ENCODE measurements at regions not wholly inside any gene's neighbourhood (a gene's known extent, or its start where the extent isn't known, plus 50 kb on each side); places are given as distances from the start of the nearest gene placed in this dataset.
"Not testable (repeated sequence)": the region's sequence is repeated elsewhere in the genome, so short reads cannot be mapped to it uniquely, and the experiment has no call there.

DNA sequence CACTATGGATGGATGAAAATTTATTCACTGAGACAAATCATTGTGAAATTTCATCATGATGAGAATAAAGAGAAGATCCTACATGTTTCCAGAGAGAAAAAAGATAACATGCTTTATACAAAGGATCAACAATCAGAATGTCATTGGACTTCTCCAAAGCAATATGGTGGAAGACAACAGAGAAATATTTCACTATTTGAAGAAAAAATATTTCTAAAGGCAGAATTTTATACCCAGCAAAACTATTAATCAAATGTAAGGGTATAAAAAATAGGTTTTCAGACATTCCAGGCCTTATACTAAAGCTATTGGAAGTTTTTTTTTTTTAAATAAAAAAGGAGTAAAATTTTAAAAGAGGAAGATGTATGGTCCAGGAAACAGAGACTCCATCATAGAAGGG is 100.6 kb upstream of the OLIG2 start:
- no peaks in the 10 kb centered on the region for H3K4me1 Mint-ChIP-seq (ENCODE audit: low read depth, unreplicated experiment)
- peaks cover 2% of the 10 kb centered on the region for H3K27me3 Mint-ChIP-seq (ENCODE audit: low read depth, unreplicated experiment)
- H3K4me3 Mint-ChIP-seq (ENCODE audit: unreplicated experiment): no peak overlapping the region
- no peak overlapping the region for H3K27ac Mint-ChIP-seq (ENCODE audit: unreplicated experiment)
- H3K9ac ChIP-seq (ENCODE audit: low read length): no peak overlapping the region
- peaks cover 2% of the 10 kb centered on the region for H3K9me3 ChIP-seq (ENCODE audit: insufficient read depth, low read depth, low read length)
- no peak for DNase-seq (ENCODE audit: low read depth)
- no peak for FAIRE-seq
- H3K27me3 ChIP-seq (ENCODE audit: insufficient read depth, low read length): no peaks in the 10 kb centered on the region
- no peak overlapping the region for H3K27ac ChIP-seq (ENCODE audit: low read depth, low read length)
- no peak overlapping the region for H2AFZ ChIP-seq (ENCODE audit: low read depth, low read length)
- no peaks in the 10 kb centered on the region for H3K4me1 ChIP-seq (ENCODE audit: insufficient read depth, low read length)
- H4K20me1 ChIP-seq (ENCODE audit: insufficient read depth, low read length): no peaks in the 10 kb centered on the region
- no peaks in the 10 kb centered on the region for H3K36me3 ChIP-seq (ENCODE audit: insufficient read depth, low read length)
- H3K36me3 Mint-ChIP-seq (ENCODE audit: low read depth, unreplicated experiment): no peaks in the 10 kb centered on the region
- no peak for TF ChIP-seq EZH2 (IDR thresholded peaks at IDR 0.05; ENCODE audit: insufficient read depth, low read length)
- TF ChIP-seq, protein P1, sequence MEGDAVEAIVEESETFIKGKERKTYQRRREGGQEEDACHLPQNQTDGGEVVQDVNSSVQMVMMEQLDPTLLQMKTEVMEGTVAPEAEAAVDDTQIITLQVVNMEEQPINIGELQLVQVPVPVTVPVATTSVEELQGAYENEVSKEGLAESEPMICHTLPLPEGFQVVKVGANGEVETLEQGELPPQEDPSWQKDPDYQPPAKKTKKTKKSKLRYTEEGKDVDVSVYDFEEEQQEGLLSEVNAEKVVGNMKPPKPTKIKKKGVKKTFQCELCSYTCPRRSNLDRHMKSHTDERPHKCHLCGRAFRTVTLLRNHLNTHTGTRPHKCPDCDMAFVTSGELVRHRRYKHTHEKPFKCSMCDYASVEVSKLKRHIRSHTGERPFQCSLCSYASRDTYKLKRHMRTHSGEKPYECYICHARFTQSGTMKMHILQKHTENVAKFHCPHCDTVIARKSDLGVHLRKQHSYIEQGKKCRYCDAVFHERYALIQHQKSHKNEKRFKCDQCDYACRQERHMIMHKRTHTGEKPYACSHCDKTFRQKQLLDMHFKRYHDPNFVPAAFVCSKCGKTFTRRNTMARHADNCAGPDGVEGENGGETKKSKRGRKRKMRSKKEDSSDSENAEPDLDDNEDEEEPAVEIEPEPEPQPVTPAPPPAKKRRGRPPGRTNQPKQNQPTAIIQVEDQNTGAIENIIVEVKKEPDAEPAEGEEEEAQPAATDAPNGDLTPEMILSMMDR (IDR thresholded peaks at IDR 0.05; ENCODE audit: insufficient read depth, low read depth, low read length): no peak
- no peak overlapping the region for H3K4me2 ChIP-seq (ENCODE audit: low read length)
- H3K4me3 ChIP-seq (ENCODE audit: insufficient read depth, low read depth, low read length): no peak overlapping the region
- peaks cover 16% of the 10 kb centered on the region for H3K9me3 Mint-ChIP-seq (ENCODE audit: unreplicated experiment)
- H3K79me2 ChIP-seq (ENCODE audit: insufficient read depth, low read length): no peaks in the 10 kb centered on the region

- H3K27me3 ChIP-seq (ENCODE audit: insufficient read depth, low read length): no peaks in the 10 kb centered on the region
- TF ChIP-seq, protein P1 (IDR thresholded peaks at IDR 0.05; ENCODE audit: insufficient read depth, low read depth, low read length): no peak
- TF ChIP-seq EZH2 (IDR thresholded peaks at IDR 0.05; ENCODE audit: insufficient read depth, low read length): no peak
- Mint-ChIP-seq H3K27me3 (ENCODE audit: low read depth, unreplicated experiment) (peaks cover 3% of the 10 kb centered on the region), H3K36me3 (ENCODE audit: low read depth, unreplicated experiment) (no peaks in the 10 kb centered on the region), H3K4me3 (ENCODE audit: unreplicated experiment) (no peak overlapping the region), H3K27ac (ENCODE audit: unreplicated experiment) (no peak overlapping the region), H3K4me1 (ENCODE audit: low read depth, unreplicated experiment) (no peaks in the 10 kb centered on the region), H3K9me3 (ENCODE audit: unreplicated experiment) (peaks cover 15% of the 10 kb centered on the region)
- no peak overlapping the region for H3K4me2 ChIP-seq (ENCODE audit: low read length)
- H4K20me1 ChIP-seq (ENCODE audit: insufficient read depth, low read length): no peaks in the 10 kb centered on the region
- H3K9me3 ChIP-seq (ENCODE audit: insufficient read depth, low read depth, low read length): no peaks in the 10 kb centered on the region
- no peaks in the 10 kb centered on the region for H3K79me2 ChIP-seq (ENCODE audit: insufficient read depth, low read length)
- no peak overlapping the region for H3K27ac ChIP-seq (ENCODE audit: low read depth, low read length)
- H3K4me1 ChIP-seq (ENCODE audit: insufficient read depth, low read length): no peaks in the 10 kb centered on the region
- FAIRE-seq (no peak), DNase-seq (ENCODE audit: low read depth) (no peak)
- H2AFZ ChIP-seq (ENCODE audit: low read depth, low read length): no peak overlapping the region
- H3K9ac ChIP-seq (ENCODE audit: low read length): no peak overlapping the region
- no peak overlapping the region for H3K4me3 ChIP-seq (ENCODE audit: insufficient read depth, low read depth, low read length)
- no peaks in the 10 kb centered on the region for H3K36me3 ChIP-seq (ENCODE audit: insufficient read depth, low read length)
These were observed 96.1 kb upstream of the OLIG2 start for GRCh38 chr21:32929633-32930038.

- H2AFZ ChIP-seq (ENCODE audit: low read depth, low read length): no peak overlapping the region
- no peaks in the 10 kb centered on the region for H3K9me3 ChIP-seq (ENCODE audit: insufficient read depth, low read depth, low read length)
- no peaks in the 10 kb centered on the region for H3K79me2 ChIP-seq (ENCODE audit: insufficient read depth, low read length)
- H3K9me3 Mint-ChIP-seq (ENCODE audit: unreplicated experiment): peaks cover 8% of the 10 kb centered on the region
- no peak overlapping the region for H3K4me3 ChIP-seq (ENCODE audit: insufficient read depth, low read depth, low read length)
- no peak overlapping the region for H3K27ac Mint-ChIP-seq (ENCODE audit: unreplicated experiment)
- H3K27ac ChIP-seq (ENCODE audit: low read depth, low read length): no peak overlapping the region
- H3K36me3 Mint-ChIP-seq (ENCODE audit: low read depth, unreplicated experiment): no peaks in the 10 kb centered on the region
- FAIRE-seq (no peak), DNase-seq (ENCODE audit: low read depth) (no peak)
- H3K36me3 ChIP-seq (ENCODE audit: insufficient read depth, low read length): no peaks in the 10 kb centered on the region
- no peaks in the 10 kb centered on the region for H3K4me1 Mint-ChIP-seq (ENCODE audit: low read depth, unreplicated experiment)
- TF ChIP-seq EZH2 (IDR thresholded peaks at IDR 0.05; ENCODE audit: insufficient read depth, low read length): no peak
- TF ChIP-seq, protein P1 (IDR thresholded peaks at IDR 0.05; ENCODE audit: insufficient read depth, low read depth, low read length): no peak
- H3K4me3 Mint-ChIP-seq (ENCODE audit: unreplicated experiment): no peak overlapping the region
- H3K4me1 ChIP-seq (ENCODE audit: insufficient read depth, low read length): no peaks in the 10 kb centered on the region
- no peaks in the 10 kb centered on the region for H4K20me1 ChIP-seq (ENCODE audit: insufficient read depth, low read length)
- H3K9ac ChIP-seq (ENCODE audit: low read length): no peak overlapping the region
- H3K27me3 ChIP-seq (ENCODE audit: insufficient read depth, low read length): no peaks in the 10 kb centered on the region
- H3K27me3 Mint-ChIP-seq (ENCODE audit: low read depth, unreplicated experiment): peaks cover 3% of the 10 kb centered on the region
- no peak overlapping the region for H3K4me2 ChIP-seq (ENCODE audit: low read length)
These were observed 95.1 kb upstream of the OLIG2 start for GRCh38 chr21:32930673-32931072.

GRCh38 chr21:32934068-32934467 is 91.7 kb upstream of the OLIG2 start:
- not testable (repeated sequence) for H3K27ac ChIP-seq (ENCODE audit: low read depth, low read length); H3K9me3 ChIP-seq (ENCODE audit: insufficient read depth, low read depth, low read length); H3K9me3 Mint-ChIP-seq (ENCODE audit: unreplicated experiment); H3K27ac Mint-ChIP-seq (ENCODE audit: unreplicated experiment); DNase-seq (ENCODE audit: low read depth); H3K79me2 ChIP-seq (ENCODE audit: insufficient read depth, low read length); H2AFZ ChIP-seq (ENCODE audit: low read depth, low read length); H3K27me3 Mint-ChIP-seq (ENCODE audit: low read depth, unreplicated experiment); H3K4me3 ChIP-seq (ENCODE audit: insufficient read depth, low read depth, low read length); H3K4me3 Mint-ChIP-seq (ENCODE audit: unreplicated experiment); H3K36me3 Mint-ChIP-seq (ENCODE audit: low read depth, unreplicated experiment); H3K4me1 Mint-ChIP-seq (ENCODE audit: low read depth, unreplicated experiment); H4K20me1 ChIP-seq (ENCODE audit: insufficient read depth, low read length); H3K36me3 ChIP-seq (ENCODE audit: insufficient read depth, low read length); H3K4me1 ChIP-seq (ENCODE audit: insufficient read depth, low read length); H3K4me2 ChIP-seq (ENCODE audit: low read length); H3K27me3 ChIP-seq (ENCODE audit: insufficient read depth, low read length); H3K9ac ChIP-seq (ENCODE audit: low read length); FAIRE-seq
